Vagina (tissue), 2 donors: ENCODE measurements at regions not wholly inside any gene's neighbourhood (a gene's known extent, or its start where the extent isn't known, plus 50 kb on each side); places are given as distances from the start of the nearest gene placed in this dataset.

Source experiments
- POLR2A ChIP-seq, 2 donors: fragments of 450-650 bp; IDR thresholded peaks; one replicate each; pipeline ENCODE4 v1.6.1; 2017; ENCODE audit warnings: antibody characterized with exemption in 2 of 2, mild to moderate bottlenecking in 2 of 2, moderate library complexity in 2 of 2
- POLR2AphosphoS5 ChIP-seq, 2 donors: sonication (generic); formaldehyde crosslinking; IDR thresholded peaks; one replicate each; pipeline ENCODE4 v1.9.0; 2017; ENCODE audit warnings: antibody characterized with exemption in 2 of 2, mild to moderate bottlenecking in 2 of 2, low read depth in 1 of 2; ENCODE audit not compliant: insufficient read depth in 1 of 2
- TF ChIP-seq, protein P1 (sequence below), 3 experiments: fragments of 450-650 bp in 2 of 3; fragments of 200-600 bp in 1 of 3; sonication (generic) in 1 of 3; IDR thresholded peaks; one replicate each; pipeline ENCODE4 v1.5.1; 2017 to 2019; ENCODE audit warnings: antibody characterized with exemption in 3 of 3, mild to moderate bottlenecking in 2 of 3, moderate library complexity in 2 of 3

DNA sequence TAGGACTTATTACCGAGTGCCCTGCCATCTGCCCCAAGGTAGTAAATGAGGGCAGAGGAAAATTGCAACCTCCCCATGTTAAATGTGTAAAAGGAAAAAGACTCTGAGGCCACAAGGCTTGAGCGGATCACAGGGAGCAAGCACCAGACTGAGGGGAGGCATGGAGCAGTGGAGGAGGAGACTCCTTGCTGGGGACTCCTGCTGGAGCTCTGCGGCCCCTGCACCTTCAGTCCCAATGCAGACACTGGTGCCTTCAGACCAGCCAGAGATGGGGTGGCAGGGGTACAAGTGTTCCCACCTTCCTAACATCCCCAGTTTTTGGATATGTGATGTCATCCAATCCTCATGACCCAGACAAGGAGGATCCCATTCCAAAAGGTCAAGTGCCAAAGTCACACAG is 128.4 kb upstream of the NGF start:
- TF ChIP-seq, protein P1, sequence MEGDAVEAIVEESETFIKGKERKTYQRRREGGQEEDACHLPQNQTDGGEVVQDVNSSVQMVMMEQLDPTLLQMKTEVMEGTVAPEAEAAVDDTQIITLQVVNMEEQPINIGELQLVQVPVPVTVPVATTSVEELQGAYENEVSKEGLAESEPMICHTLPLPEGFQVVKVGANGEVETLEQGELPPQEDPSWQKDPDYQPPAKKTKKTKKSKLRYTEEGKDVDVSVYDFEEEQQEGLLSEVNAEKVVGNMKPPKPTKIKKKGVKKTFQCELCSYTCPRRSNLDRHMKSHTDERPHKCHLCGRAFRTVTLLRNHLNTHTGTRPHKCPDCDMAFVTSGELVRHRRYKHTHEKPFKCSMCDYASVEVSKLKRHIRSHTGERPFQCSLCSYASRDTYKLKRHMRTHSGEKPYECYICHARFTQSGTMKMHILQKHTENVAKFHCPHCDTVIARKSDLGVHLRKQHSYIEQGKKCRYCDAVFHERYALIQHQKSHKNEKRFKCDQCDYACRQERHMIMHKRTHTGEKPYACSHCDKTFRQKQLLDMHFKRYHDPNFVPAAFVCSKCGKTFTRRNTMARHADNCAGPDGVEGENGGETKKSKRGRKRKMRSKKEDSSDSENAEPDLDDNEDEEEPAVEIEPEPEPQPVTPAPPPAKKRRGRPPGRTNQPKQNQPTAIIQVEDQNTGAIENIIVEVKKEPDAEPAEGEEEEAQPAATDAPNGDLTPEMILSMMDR (IDR thresholded peaks at IDR 0.05) = no peak
- TF ChIP-seq POLR2A (IDR thresholded peaks at IDR 0.05) (no peak), POLR2AphosphoS5 (IDR thresholded peaks at IDR 0.05; ENCODE audit: insufficient read depth in 1 of 2, low read depth in 1 of 2) (no peak)
